22Rv1 (cell line): ENCODE measurements at regions not wholly inside any gene's neighbourhood (a gene's known extent, or its start where the extent isn't known, plus 50 kb on each side); places are given as distances from the start of the nearest gene placed in this dataset.
"Not testable (repeated sequence)": the region's sequence is repeated elsewhere in the genome, so short reads cannot be mapped to it uniquely, and the experiment has no call there.

Source experiments
- H3K27ac ChIP-seq: fragments of 450-650 bp; 2 replicates; pipeline ENCODE4 v1.5.1; 2017
- CTCF ChIP-seq: fragments of 450-650 bp; IDR thresholded peaks from 2 replicates; pipeline ENCODE4 v1.5.1; 2017; ENCODE audit warnings: mild to moderate bottlenecking
- ZFX ChIP-seq: fragments of 450-650 bp; IDR thresholded peaks from 2 replicates; pipeline ENCODE4 v1.6.1; 2017; ENCODE audit warnings: antibody characterized with exemption, borderline replicate concordance

- no peak overlapping the region for H3K27ac ChIP-seq
- TF ChIP-seq CTCF (no peak), ZFX (no peak)
These were observed 662.2 kb upstream of the CNTN5 start for GRCh38 chr11:98358551-98358950.

GRCh38 chr11:98365190-98365589, 655.6 kb upstream of the CNTN5 start:
- no peak for TF ChIP-seq CTCF
- no peak for TF ChIP-seq ZFX
- H3K27ac ChIP-seq, result no peak overlapping the region

- no peak overlapping the region for H3K27ac ChIP-seq
- TF ChIP-seq ZFX (no peak), CTCF (no peak)
These were observed 654.8 kb upstream of the CNTN5 start for GRCh38 chr11:98365941-98366340.

- no peak overlapping the region for H3K27ac ChIP-seq
- TF ChIP-seq CTCF (no peak), ZFX (no peak)
These were observed 630.4 kb upstream of the CNTN5 start for GRCh38 chr11:98390391-98390790.

- H3K27ac ChIP-seq, result not testable (repeated sequence)
These were observed 626.2 kb upstream of the CNTN5 start for GRCh38 chr11:98394500-98394899.

GRCh38 chr11:98398508-98398907, 622.2 kb upstream of the CNTN5 start:
- H3K27ac ChIP-seq, result no peak overlapping the region
- TF ChIP-seq CTCF (no peak), ZFX (no peak)

GRCh38 chr11:98409069-98409468, 611.7 kb upstream of the CNTN5 start:
- TF ChIP-seq ZFX (no peak), CTCF (no peak)
- H3K27ac ChIP-seq, result no peak overlapping the region

GRCh38 chr11:98411777-98412176, 609.0 kb upstream of the CNTN5 start:
- TF ChIP-seq ZFX (no peak), CTCF (no peak)
- H3K27ac ChIP-seq, result no peak overlapping the region
